Iris pigment epithelial cell (primary cell): ENCODE measurements at regions not wholly inside any gene's neighbourhood (a gene's known extent, or its start where the extent isn't known, plus 50 kb on each side); places are given as distances from the start of the nearest gene placed in this dataset.

ENCODE experiments used
- DNase-seq: peaks from one replicate; pipeline ENCODE4 v3.0.0-alpha.2; 2011; ENCODE audit warnings: low read depth

GRCh38 chrX:16496175-16496574, 153.8 kb upstream of the S100G start:
- DNase-seq: no peak

- peak; percentile 49 for DNase-seq
These were observed 137.9 kb upstream of the S100G start for GRCh38 chrX:16511796-16512776.

GRCh38 chrX:16516232-16516876, 133.6 kb upstream of the S100G start:
- DNase-seq: no peak

- DNase-seq: peak; percentile 7
These were observed 132.8 kb upstream of the S100G start for GRCh38 chrX:16517039-16517605.

GRCh38 chrX:16518131-16518530, 131.8 kb upstream of the S100G start:
- no peak for DNase-seq

- no peak for DNase-seq
These were observed 125.6 kb upstream of the S100G start for GRCh38 chrX:16524316-16524715.

GRCh38 chrX:16526003-16526402, 124.0 kb upstream of the S100G start:
- DNase-seq: no peak

- no peak for DNase-seq
These were observed 121.3 kb upstream of the S100G start for GRCh38 chrX:16528620-16529019.
